ENCODE measurements at regions not wholly inside any gene's neighbourhood (a gene's known extent, or its start where the extent isn't known, plus 50 kb on each side); places are given as distances from the start of the nearest gene placed in this dataset.

GRCh38 chr10:94143261-94143660 is 149.5 kb downstream of the PLCE1 start:
- H3K9me3 Mint-ChIP-seq (ENCODE audit: low read depth) = peaks cover 5% of the 10 kb centered on the region
- TF ChIP-seq, protein P1, sequence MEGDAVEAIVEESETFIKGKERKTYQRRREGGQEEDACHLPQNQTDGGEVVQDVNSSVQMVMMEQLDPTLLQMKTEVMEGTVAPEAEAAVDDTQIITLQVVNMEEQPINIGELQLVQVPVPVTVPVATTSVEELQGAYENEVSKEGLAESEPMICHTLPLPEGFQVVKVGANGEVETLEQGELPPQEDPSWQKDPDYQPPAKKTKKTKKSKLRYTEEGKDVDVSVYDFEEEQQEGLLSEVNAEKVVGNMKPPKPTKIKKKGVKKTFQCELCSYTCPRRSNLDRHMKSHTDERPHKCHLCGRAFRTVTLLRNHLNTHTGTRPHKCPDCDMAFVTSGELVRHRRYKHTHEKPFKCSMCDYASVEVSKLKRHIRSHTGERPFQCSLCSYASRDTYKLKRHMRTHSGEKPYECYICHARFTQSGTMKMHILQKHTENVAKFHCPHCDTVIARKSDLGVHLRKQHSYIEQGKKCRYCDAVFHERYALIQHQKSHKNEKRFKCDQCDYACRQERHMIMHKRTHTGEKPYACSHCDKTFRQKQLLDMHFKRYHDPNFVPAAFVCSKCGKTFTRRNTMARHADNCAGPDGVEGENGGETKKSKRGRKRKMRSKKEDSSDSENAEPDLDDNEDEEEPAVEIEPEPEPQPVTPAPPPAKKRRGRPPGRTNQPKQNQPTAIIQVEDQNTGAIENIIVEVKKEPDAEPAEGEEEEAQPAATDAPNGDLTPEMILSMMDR (IDR thresholded peaks at IDR 0.05; ENCODE audit: unreplicated experiment) = no peak
- H3K27me3 Mint-ChIP-seq = no peaks in the 10 kb centered on the region
- peaks cover 4% of the 10 kb centered on the region for H3K36me3 Mint-ChIP-seq (ENCODE audit: insufficient read depth)
- DNase-seq (ENCODE audit: low spot score, unreplicated experiment) = no peak
- H3K4me1 Mint-ChIP-seq (ENCODE audit: low read depth) = no peaks in the 10 kb centered on the region
- no peak overlapping the region for H3K4me3 Mint-ChIP-seq (ENCODE audit: low read depth)
- no peak overlapping the region for H3K27ac Mint-ChIP-seq

GRCh38 chr10:94146313-94146712 is 152.6 kb downstream of the PLCE1 start:
- H3K36me3 Mint-ChIP-seq (ENCODE audit: insufficient read depth) = peaks cover 2% of the 10 kb centered on the region
- no peak overlapping the region for H3K27ac Mint-ChIP-seq
- TF ChIP-seq, protein P1 (IDR thresholded peaks at IDR 0.05; ENCODE audit: unreplicated experiment) = no peak
- DNase-seq (ENCODE audit: low spot score, unreplicated experiment) = no peak
- peaks cover 5% of the 10 kb centered on the region for H3K9me3 Mint-ChIP-seq (ENCODE audit: low read depth)
- no peaks in the 10 kb centered on the region for H3K27me3 Mint-ChIP-seq
- H3K4me1 Mint-ChIP-seq (ENCODE audit: low read depth) = no peaks in the 10 kb centered on the region
- H3K4me3 Mint-ChIP-seq (ENCODE audit: low read depth) = no peak overlapping the region

- peaks cover 5% of the 10 kb centered on the region for H3K9me3 Mint-ChIP-seq (ENCODE audit: low read depth)
- no peak for DNase-seq (ENCODE audit: low spot score, unreplicated experiment)
- H3K4me3 Mint-ChIP-seq (ENCODE audit: low read depth) = no peak overlapping the region
- TF ChIP-seq, protein P1 (IDR thresholded peaks at IDR 0.05; ENCODE audit: unreplicated experiment) = no peak
- H3K27ac Mint-ChIP-seq = no peak overlapping the region
- H3K27me3 Mint-ChIP-seq = no peaks in the 10 kb centered on the region
- no peaks in the 10 kb centered on the region for H3K4me1 Mint-ChIP-seq (ENCODE audit: low read depth)
- peaks cover 2% of the 10 kb centered on the region for H3K36me3 Mint-ChIP-seq (ENCODE audit: insufficient read depth)
These were observed 153.0 kb downstream of the PLCE1 start for GRCh38 chr10:94146746-94147145.

GRCh38 chr10:94149702-94150101 is 156.0 kb downstream of the PLCE1 start:
- Mint-ChIP-seq H3K4me3 (ENCODE audit: low read depth) (no peak overlapping the region), H3K4me1 (ENCODE audit: low read depth) (no peaks in the 10 kb centered on the region), H3K27ac (no peak overlapping the region), H3K9me3 (ENCODE audit: low read depth) (peaks cover under 1% of the 10 kb centered on the region), H3K36me3 (ENCODE audit: insufficient read depth) (no peaks in the 10 kb centered on the region), H3K27me3 (no peaks in the 10 kb centered on the region)
- DNase-seq (ENCODE audit: low spot score, unreplicated experiment) = no peak
- TF ChIP-seq, protein P1 (IDR thresholded peaks at IDR 0.05; ENCODE audit: unreplicated experiment) = no peak

- no peak for DNase-seq (ENCODE audit: low spot score, unreplicated experiment)
- H3K9me3 Mint-ChIP-seq (ENCODE audit: low read depth) = no peaks in the 10 kb centered on the region
- H3K36me3 Mint-ChIP-seq (ENCODE audit: insufficient read depth) = no peaks in the 10 kb centered on the region
- no peak overlapping the region for H3K4me3 Mint-ChIP-seq (ENCODE audit: low read depth)
- H3K4me1 Mint-ChIP-seq (ENCODE audit: low read depth) = no peaks in the 10 kb centered on the region
- TF ChIP-seq, protein P1 (IDR thresholded peaks at IDR 0.05; ENCODE audit: unreplicated experiment) = no peak
- H3K27ac Mint-ChIP-seq = no peak overlapping the region
- H3K27me3 Mint-ChIP-seq = no peaks in the 10 kb centered on the region
These were observed 156.9 kb downstream of the PLCE1 start for GRCh38 chr10:94150541-94151184.
